DMS153 (cell line): ENCODE measurements at regions not wholly inside any gene's neighbourhood (a gene's known extent, or its start where the extent isn't known, plus 50 kb on each side); places are given as distances from the start of the nearest gene placed in this dataset.
A peak's percentile ranks its signal among the peaks of the same experiment; 100 is the strongest.
"Not testable (repeated sequence)": the region's sequence is repeated elsewhere in the genome, so short reads cannot be mapped to it uniquely, and the experiment has no call there.

Source experiments
- DNase-seq: peaks from one replicate; lab custom pipeline; 2025; lab: John Stamatoyannopoulos, UW

- DNase-seq, result no peak
These were observed 248.3 kb downstream of the PHF14 start for GRCh38 chr7:11221984-11222383.

- no peak for DNase-seq
These were observed 250.9 kb downstream of the PHF14 start for GRCh38 chr7:11224535-11224934.

GRCh38 chr7:11228515-11228914 lies 254.8 kb downstream of the PHF14 start:
- DNase-seq, result peak; percentile 37

GRCh38 chr7:11231190-11231589 lies 257.5 kb downstream of the PHF14 start:
- DNase-seq, result no peak

DNA sequence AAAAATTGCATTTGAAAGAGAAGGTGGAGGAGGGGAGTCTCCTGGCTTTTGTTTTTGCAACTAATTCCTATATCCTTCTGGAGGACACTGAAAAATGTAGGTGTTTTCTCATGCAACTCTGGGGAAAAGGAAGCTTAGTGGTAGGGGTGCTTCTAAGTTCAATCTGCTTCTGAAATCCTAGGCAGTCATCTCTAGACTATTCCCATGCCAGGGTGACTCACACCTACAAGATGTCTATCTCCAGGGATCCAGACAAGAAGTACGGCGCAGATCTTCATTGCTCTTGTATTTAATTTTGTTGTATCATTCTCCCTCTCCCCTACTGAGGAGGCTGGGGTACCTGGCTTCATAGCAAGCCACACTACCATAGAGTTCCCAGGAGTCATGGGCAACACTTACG lies 258.8 kb downstream of the PHF14 start:
- no peak for DNase-seq

- DNase-seq, result no peak
These were observed 260.2 kb downstream of the PHF14 start for GRCh38 chr7:11233871-11234270.

- DNase-seq, result no peak
These were observed 261.8 kb downstream of the PHF14 start for GRCh38 chr7:11235491-11235890.

GRCh38 chr7:11236680-11237079 lies 263.0 kb downstream of the PHF14 start:
- peak; percentile 21 for DNase-seq

DNA sequence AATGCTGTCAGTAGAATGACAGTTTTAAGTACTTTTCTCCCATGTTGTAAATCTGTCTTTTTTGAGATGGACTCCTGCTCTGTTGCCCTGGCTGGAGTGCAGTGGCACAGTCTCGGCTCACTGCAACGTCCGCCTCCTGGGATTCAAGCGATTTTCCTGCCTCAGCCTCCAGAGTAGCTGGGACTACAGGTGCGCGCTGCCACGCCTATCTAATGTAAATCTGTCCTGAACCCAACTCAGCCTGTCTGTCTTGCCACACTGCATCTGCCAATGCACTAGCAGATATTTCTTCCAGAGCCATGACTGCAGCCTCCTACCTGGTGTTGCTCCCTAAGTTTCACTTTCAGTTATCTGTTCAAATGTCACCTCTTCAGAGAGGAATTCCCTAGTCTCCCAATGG lies 264.1 kb downstream of the PHF14 start:
- peak; percentile 51 for DNase-seq

DNA sequence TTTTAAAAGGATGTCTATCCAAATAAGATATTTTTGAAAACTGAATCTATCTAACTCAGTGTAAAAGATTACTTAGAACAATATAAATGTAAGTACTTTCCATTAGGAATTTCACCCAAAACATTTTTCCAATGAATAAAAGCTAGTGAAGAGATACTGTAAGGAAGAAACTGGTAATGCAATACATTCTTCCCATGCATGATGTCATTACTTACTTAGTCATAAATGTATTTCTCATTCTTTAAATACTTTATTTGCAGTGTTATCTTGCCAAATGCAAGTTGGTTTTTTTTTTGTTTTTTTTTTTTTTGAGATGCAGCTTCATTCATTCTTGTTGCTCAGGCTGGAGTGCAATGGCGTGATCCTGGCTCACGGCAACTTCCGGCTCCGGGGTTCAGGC lies 265.6 kb downstream of the PHF14 start:
- DNase-seq, result no peak

GRCh38 chr7:11243739-11244138 lies 270.1 kb downstream of the PHF14 start:
- no peak for DNase-seq

GRCh38 chr7:11244149-11244548 lies 270.5 kb downstream of the PHF14 start:
- DNase-seq, result no peak

GRCh38 chr7:11247545-11247944 lies 273.9 kb downstream of the PHF14 start:
- no peak for DNase-seq

DNA sequence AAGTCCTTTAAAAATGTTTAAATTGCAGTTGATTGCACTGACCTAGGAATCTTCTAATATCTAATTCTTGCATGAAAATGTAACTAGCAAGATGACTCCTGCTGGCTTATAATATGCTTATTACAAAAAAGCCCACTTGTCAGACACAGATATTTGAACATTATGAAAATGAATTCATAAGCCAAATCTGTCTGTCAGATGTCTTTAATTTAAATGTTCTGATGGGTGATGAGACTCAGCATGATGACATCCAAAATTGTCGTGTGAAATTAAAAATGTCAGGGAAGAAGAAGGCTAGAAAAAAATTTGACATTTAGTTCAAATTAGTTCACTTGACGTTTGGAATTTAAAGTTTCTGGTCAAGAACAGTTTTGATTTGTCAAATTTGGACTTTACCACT lies 277.8 kb downstream of the PHF14 start:
- no peak for DNase-seq

- no peak for DNase-seq
These were observed 278.4 kb downstream of the PHF14 start for GRCh38 chr7:11252011-11252607.

GRCh38 chr7:11252705-11253272 lies 279.1 kb downstream of the PHF14 start:
- DNase-seq, result no peak

DNA sequence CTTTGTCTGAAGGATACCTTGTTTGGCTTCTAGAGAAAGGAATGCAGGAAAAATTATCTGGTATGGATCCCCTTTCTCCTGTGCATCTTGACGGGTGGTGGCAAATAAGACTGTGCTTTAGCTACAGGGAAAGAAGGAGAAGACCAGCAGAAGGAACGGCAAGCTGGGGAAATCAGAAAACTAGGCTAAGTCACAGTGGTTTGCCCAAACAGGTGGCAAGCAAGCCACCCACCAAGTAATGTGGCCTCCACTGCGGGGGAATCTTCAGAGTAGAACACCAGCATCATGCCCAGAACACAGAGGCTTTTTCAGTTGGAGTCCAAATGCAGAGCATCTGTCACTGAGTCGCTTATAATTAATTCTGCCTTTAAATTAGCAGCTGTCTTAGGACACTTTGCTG lies 282.8 kb downstream of the PHF14 start:
- DNase-seq, result no peak

DNA sequence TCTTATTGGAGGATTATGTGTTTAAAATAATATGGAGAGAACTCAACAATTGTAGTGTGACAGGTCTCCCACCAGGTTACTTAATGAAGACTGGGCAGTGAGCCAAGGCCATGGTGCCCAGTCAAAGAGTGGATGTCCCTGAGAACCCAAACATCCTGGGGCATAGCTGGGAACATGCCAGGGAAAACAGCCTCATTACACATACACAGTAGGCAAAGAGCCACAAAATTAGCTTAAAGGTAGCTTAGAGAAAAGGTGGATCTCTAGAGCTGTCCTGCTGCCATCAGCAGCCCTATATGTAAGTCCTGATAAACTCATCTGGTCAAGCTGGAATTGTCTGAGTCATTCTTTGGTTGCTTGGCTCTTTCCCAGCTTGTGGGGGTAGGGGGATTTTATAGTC lies 287.8 kb downstream of the PHF14 start:
- peak; percentile 97 for DNase-seq

GRCh38 chr7:11266101-11266500 lies 292.4 kb downstream of the PHF14 start:
- DNase-seq, result no peak

- no peak for DNase-seq
These were observed 298.7 kb downstream of the PHF14 start for GRCh38 chr7:11272352-11272751.

- no peak for DNase-seq
These were observed 300.4 kb downstream of the PHF14 start for GRCh38 chr7:11274074-11274473.

DNA sequence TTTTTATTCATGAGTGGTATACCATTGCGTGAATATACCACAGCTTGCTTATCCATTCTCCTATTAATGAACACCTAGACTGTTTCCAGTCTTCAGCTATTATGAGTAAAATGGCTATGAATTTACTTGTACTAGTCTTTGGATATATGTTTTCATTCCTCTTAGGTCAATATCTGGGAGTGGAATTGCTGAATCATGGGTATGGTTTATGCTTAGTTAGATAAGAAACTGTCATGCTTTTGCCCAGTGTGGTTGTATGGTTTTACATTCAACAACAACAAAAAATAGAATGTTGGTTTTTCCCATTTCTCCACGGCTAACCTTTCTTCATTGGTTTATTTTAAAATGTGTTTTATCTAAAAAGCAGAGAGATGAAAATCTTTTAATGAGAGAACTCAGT lies 308.3 kb downstream of the PHF14 start:
- no peak for DNase-seq

- not testable (repeated sequence) for DNase-seq
These were observed 309.9 kb downstream of the PHF14 start for GRCh38 chr7:11283584-11283983.

- no peak for DNase-seq
These were observed 317.2 kb downstream of the PHF14 start for GRCh38 chr7:11290863-11291262.
